Hematopoietic multipotent progenitor cell treated with erythropoietin and hydrocortisone succinate and interleukin-3 and kit ligand, for 17 days (in vitro differentiated cells): ENCODE measurements at regions not wholly inside any gene's neighbourhood (a gene's known extent, or its start where the extent isn't known, plus 50 kb on each side); places are given as distances from the start of the nearest gene placed in this dataset.

Source experiments
- DNase-seq: peaks from one replicate; pipeline ENCODE4 v3.0.0-alpha.2; 2015; ENCODE audit warnings: low spot score

- DNase-seq = no peak
Measured at GRCh38 chr6:43869079-43869710, 99.2 kb downstream of the VEGFA start.

- DNase-seq = no peak
Measured at GRCh38 chr6:43868467-43868866, 98.5 kb downstream of the VEGFA start.

DNA sequence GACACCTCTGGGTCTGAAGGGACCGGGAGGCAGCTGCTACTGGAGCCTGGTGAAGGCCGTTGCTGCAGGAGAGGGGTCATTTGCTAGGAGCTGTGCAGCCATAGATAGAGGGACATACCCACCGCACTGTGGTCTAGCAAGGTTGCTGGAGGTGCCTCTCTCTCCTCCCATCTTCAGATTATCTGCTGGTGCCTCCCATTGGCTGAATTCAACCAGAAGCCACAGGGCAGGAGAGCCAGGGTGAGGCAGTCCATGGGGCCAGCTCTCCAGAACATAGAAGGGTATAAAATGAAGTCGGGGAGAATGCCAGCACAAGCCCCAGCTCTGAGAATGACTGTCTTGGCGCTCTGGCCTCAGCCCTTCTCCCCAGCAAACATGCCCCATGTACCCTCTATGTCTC, 98.0 kb downstream of the VEGFA start:
- DNase-seq = no peak

DNA sequence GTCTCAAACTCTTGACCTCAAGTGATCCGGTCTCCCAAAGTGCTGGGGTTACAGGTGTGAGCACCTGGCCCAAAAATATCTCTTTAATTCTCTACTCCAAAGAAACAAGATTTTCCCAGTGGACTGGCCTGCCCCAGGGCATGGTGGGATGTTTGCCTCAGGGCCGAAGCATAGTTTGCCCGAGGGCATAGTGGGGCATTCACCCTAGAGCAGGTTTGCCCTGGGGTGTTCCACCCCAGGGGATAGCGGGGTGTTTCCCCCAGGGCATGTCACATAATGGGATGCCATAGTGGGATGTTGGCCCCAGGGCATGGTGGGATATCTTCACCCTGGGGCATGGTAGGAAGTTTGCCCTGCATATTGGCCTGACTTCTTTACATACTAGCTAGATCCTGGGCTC, 97.2 kb downstream of the VEGFA start:
- DNase-seq = no peak

- DNase-seq = no peak
Measured at GRCh38 chr6:43865932-43866645, 96.1 kb downstream of the VEGFA start.

DNA sequence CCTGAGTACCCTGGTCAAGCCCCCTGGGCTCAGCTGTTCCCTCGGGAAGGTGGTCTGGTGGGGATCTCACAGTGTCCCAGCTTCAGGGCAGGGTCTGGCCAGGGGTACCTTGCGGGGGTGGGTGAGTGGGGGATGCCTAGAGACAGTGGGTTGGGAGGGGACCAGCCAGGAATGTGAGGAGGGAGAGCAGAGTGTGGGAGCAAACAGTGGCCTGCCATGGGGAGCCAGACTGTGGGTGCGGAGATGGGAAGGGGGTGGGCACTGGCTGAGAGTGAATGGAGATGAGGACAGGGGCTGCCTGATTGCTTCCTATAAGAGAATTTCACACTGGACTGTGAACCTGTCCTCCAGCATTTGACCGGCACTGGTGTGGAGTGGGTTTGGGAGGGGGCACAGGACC, 95.1 kb downstream of the VEGFA start:
- DNase-seq = no peak

GRCh38 chr6:43862925-43863324, 92.9 kb downstream of the VEGFA start:
- DNase-seq = no peak

- no peak for DNase-seq
Measured at GRCh38 chr6:43861212-43861894, 91.3 kb downstream of the VEGFA start.

DNA sequence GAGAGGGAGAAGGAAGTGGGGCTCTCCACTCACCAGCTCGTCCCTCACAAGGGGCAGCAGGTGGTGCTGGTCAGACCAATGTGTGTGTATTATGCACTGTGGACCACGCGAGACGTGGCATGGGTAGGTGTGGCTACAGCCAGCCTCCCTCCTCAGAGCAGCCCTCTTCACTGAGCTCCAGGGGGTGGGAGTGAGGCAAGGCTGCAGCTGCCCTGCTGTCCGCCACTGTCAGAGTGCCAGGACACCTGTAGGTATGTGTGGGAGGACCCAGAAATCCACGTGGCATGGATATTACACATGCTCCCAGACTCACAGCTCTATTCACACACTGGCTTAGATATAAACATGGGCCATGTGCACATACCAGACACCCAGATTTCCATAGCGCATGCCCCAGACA, 90.3 kb downstream of the VEGFA start:
- no peak for DNase-seq

DNA sequence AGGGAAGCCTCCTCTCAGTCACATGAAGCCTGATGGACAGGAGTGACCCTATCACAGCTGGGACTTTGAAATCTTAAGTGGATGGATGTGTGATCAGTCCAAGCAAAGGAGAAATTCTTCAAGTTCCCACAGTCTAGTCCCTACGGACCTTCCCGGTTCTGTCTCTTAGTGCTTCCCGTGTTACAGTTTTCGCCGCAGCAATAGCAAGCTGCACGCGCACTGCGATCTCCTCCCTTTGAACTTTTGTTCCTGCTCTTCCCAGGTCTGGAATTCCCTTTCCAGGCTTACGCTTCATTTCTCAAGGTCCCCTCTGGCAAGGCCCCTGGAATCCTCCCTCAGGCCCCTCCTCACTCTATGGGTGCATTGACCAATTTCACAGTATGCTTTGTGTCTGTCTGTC, 89.2 kb downstream of the VEGFA start:
- DNase-seq = no peak

DNA sequence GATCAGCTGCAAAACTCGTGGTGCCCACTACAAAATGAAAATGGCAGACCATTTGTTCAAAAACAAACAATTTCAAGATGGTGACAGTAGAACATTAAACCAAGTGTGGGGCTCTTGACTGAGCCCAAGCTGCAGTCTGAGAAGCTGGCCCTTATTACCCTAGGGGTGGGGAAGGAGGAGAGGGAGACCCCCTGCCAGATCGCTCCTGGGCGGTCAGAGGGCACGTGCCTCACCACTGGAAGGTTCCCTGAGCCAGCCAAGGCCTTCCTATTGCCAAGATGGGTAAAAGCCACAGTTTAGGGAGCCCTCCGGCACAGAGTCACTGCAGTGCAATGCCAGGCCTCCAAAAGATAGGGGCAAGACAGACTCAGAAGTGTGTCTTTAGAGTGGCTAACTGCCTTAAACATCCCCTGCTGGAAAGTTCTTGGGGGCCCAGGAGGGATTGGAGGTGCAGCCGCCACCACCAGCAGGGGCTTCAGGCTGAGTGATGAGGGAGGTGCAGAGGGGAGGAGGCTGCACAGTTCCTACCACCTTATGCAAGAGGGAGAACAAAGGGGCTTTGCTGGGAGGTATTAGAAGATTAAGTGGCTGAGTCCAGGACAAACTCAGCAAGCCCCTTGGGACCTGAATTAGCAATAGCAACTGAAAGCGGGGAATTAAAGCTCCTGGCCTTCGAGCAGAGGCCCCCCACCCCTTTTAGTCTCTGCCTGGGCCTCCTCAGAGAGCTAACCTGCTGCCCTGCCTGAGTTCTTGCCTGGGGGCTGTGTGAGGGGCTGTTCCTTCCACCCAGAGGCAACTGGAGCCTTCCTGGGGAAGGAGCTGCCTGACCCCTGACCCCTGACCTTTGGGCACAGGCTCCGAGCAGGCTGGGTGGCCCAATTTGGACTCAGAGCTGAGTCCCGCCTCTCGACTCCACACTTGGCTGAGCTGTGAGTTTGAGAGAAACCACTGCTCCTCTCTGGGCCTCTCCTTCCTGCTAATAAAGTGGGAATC, 88.4 kb downstream of the VEGFA start:
- DNase-seq = no peak

DNA sequence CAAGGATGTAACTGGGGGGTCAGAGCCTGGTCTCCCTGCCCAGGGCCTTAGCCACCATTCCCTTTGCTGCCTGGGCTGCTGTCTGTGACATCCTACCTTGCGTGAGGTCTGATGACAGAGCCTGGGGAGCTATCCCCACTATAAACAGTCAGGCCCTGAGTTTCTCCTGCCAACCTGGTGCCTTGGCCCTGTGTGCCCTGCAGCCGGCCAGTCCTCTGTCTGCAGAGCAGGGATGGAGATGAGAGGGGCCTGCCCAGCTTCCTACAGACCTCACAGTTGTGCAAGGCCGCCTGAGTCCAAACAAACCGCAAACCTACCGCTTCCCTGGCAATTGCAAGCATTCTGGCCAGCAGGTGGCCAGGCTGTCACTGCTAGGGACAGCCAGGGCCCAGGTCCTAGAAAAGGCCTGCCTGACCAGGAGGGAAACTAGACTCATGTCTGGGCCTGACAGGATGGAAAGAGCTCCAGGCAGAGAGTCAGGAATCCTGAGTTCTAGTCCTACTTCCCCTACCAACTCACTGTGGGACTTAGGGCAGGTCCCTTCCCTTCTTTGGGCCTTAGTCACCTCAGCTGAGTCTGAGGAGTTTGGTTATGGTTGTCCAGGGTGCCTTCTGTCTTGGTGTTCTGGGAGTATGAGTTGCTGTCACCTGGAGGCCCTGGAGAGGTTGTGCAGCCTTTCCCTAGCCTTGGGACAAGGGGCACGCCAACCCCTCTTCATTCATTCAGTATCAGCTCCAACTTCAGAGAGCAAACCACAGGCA, 86.2 kb downstream of the VEGFA start:
- peak; percentile 21 for DNase-seq

DNA sequence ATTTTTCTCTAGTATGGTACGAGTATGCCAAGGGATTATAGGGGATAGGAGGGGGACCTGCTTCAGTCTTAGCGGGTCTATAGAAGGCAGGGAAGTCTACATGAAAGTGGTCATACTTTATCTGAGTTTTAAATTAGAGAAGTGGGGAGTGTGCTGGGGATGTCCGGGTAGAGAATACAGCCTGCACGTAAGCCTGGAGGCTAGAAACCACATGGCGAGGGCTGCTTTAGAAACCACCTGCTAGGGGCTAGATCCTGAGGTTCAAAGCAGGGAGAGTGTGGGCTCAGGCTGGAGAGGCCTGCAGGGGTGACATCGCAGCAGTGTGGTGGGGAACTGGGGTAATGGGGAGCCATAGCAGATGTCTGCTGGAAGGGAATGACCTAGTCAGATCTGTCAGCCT, 85.2 kb downstream of the VEGFA start:
- no peak for DNase-seq

GRCh38 chr6:43853066-43853650, 83.1 kb downstream of the VEGFA start:
- no peak for DNase-seq

- DNase-seq = no peak
Measured at GRCh38 chr6:43852350-43852864, 82.4 kb downstream of the VEGFA start.

DNA sequence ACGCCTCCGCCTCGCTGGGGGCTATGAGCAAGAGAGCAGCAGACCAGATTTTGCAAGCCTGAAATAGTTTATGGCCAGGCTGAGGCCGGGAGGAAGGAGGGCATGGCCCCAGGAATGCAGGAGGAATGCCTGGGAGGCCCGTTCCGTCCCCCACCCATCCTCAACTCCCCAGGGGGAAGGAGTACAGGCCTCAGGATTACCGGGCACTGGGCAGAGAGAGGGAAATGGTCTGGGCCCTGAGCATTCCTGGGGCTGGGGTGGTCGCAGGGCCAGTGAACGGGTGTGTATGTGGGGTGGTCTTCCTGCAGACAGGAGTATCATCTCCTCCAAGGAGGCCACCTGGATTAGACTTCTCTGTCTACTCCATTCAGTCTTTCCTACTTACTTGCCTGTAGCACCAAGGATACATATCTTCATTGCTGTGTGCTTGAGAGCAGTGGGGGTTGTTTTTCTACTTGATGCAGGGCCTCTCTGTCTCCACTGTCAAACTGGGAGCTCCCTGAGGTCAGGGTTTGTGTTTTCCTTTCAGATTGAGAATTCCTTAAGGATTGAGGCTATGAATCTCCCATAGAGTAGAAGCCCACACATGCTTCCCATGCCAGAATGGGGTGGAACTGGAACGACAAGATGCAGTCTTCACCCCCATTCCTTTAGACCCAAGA, 81.3 kb downstream of the VEGFA start:
- no peak for DNase-seq

- no peak for DNase-seq
Measured at GRCh38 chr6:43850314-43851203, 80.5 kb downstream of the VEGFA start.

- DNase-seq = no peak
Measured at GRCh38 chr6:43849844-43850243, 79.8 kb downstream of the VEGFA start.
